ENCODE measurements at regions not wholly inside any gene's neighbourhood (a gene's known extent, or its start where the extent isn't known, plus 50 kb on each side); places are given as distances from the start of the nearest gene placed in this dataset.

DNA sequence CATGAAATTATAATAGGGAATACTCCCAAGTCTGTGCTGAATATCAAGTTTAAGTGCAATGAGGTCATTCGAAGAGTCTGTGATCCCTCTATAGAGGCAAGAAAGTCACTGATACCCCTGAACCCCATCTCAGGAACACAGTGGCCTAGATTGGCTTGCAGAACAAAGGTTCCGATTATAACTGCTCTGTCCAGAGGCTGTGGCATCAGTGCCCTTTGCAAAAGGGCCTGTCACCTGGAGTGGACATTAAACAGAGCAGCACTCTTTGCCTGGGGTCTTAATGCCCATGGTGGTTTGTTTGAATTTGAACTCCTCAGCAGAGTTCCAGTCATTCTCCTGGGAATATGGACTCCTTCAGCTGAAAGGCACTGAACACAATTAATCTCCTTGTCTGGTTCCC, 93.9 kb upstream of the SLCO3A1 start:
- FAIRE-seq (no peak), DNase-seq (ENCODE audit: low read depth, low spot score) (no peak), ATAC-seq (no peak)
- SMC1A ChIA-PET (ENCODE audit: uncharacterized antibody, unreplicated experiment), result no interaction called here
- WGBS (ENCODE audit: insufficient coverage, insufficient replicate concordance, low lambda C conversion rate, missing lambda C conversion rate), result 56% methylated on average over 2 of the region's 2 CpGs
- H3K27me3 ChIP-seq (replicated peaks in 1 of 2; ENCODE audit: control insufficient read depth in 2 of 2, insufficient read depth in 2 of 2, low read length in 1 of 2), result 0 out of 4 replicates have a peak, but pooled peaks cover 0 to 2% of the 10 kb centered on the region in 2 experiments
- no peaks in the 10 kb centered on the region for H3K36me3 ChIP-seq (ENCODE audit: control insufficient read depth in 2 of 2, insufficient read depth in 2 of 2, low read length in 1 of 2)
- BruUV-seq (replicated peaks), result no TSS peak
- intact Hi-C loops (cut with micrococcal nuclease; ENCODE audit: unreplicated experiment) (no loop called here), in situ Hi-C loops (cut with MboI) (no loop called here)
- no peak overlapping the region for H3K4me3 ChIP-seq
- H3K79me2 ChIP-seq (ENCODE audit: control insufficient read depth, insufficient read depth, low read length), result no peaks in the 10 kb centered on the region
- no peak overlapping the region for H2AFZ ChIP-seq (ENCODE audit: control insufficient read depth, low read depth, low read length)
- H3K4me1 ChIP-seq (ENCODE audit: control insufficient read depth, insufficient read depth, low read length), result no peaks in the 10 kb centered on the region
- RAD21 ChIA-PET (ENCODE audit: unreplicated experiment), result no interaction called here
- no peak overlapping the region for H3K27ac ChIP-seq (ENCODE audit: control insufficient read depth, insufficient read depth)
- H3K9ac ChIP-seq (ENCODE audit: control insufficient read depth, insufficient read depth, low read length), result no peak overlapping the region
- CTCF ChIA-PET, result no interaction called here
- no peak overlapping the region for H3K4me2 ChIP-seq (ENCODE audit: control insufficient read depth, insufficient read depth)
- H3K9me3 ChIP-seq (replicated peaks; ENCODE audit: control insufficient read depth, insufficient read depth, low read length), result no peaks in the 10 kb centered on the region
- H4K20me1 ChIP-seq (ENCODE audit: control insufficient read depth, insufficient read depth), result no peaks in the 10 kb centered on the region
- POLR2A ChIA-PET, result no interaction called here
- no peak for TF ChIP-seq MEF2A (IDR thresholded peaks at IDR 0.05; ENCODE audit: insufficient read depth, low read depth, low read length)
- TF ChIP-seq MLLT1 (IDR thresholded peaks at IDR 0.05), result no peak
- TF ChIP-seq POLR2AphosphoS5 (IDR thresholded peaks at IDR 0.05; ENCODE audit: low read length), result no peak
- no peak for TF ChIP-seq SUZ12 (IDR thresholded peaks at IDR 0.05; ENCODE audit: unreplicated experiment)
- TF ChIP-seq NFYA (IDR thresholded peaks at IDR 0.05; ENCODE audit: borderline replicate concordance, low read depth, low read length), result no peak
- TF ChIP-seq IRF3 (IDR thresholded peaks at IDR 0.05), result no peak
- TF ChIP-seq TAF1 (IDR thresholded peaks at IDR 0.05; ENCODE audit: borderline replicate concordance, low read depth, low read length), result no peak
- TF ChIP-seq NFXL1 (IDR thresholded peaks at IDR 0.05; ENCODE audit: borderline replicate concordance), result no peak
- no peak for TF ChIP-seq ZZZ3 (IDR thresholded peaks at IDR 0.05; ENCODE audit: control insufficient read depth, insufficient read length, low read depth)
- no peak for TF ChIP-seq SREBF2 (IDR thresholded peaks at IDR 0.05; ENCODE audit: low read length)
- no peak for TF ChIP-seq SIN3A (IDR thresholded peaks at IDR 0.05; ENCODE audit: low read depth, low read length)
- TF ChIP-seq RCOR1 (conservative IDR thresholded peaks at IDR 0.05; ENCODE audit: low read depth, low read length), result no peak
- no peak for TF ChIP-seq SIX5 (IDR thresholded peaks at IDR 0.05; ENCODE audit: low read depth, low read length, severe bottlenecking)
- TF ChIP-seq ZBTB4 (CRISPR knock-in tag; IDR thresholded peaks at IDR 0.05), result no peak
- TF ChIP-seq CBX5 (IDR thresholded peaks at IDR 0.05; ENCODE audit: low read depth), result no peak
- no peak for TF ChIP-seq REST (IDR thresholded peaks at IDR 0.05; ENCODE audit: low read depth, low read length)
- no peak for TF ChIP-seq SMAD5 (IDR thresholded peaks at IDR 0.05; ENCODE audit: low read depth)
